ENCODE measurements at regions not wholly inside any gene's neighbourhood (a gene's known extent, or its start where the extent isn't known, plus 50 kb on each side); places are given as distances from the start of the nearest gene placed in this dataset.

DNA sequence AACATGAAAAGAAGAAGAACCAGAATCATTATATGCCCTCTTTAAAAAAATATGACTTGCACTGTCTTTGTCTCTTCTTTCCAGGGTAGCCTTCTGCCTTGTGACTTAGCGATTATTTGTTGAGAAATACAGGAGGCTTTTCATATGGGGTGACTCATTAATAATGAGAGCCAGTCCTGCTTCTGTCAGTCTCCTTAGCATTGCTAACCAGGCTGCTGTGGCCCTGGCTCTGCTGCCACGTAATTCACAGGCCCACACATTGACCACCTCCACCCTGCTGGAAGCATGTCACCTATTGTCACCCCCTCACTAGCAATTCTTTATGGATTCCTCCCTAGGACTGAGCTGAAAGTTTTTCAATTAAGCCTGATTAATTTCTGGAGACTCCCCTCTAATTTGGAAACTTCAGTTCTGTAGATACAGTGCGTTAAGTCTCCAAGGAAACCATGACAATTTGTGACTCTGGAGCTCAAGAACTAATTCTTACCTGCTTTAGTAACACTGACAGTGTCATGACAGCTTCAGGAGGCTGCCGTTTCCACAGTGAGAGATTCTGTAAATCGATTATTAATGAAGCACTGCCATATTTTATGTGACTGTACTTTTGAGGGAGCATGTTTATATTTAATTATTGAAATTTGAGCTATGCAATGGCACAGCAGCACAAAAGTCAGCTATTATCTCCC, 267.9 kb upstream of the SP8 start:
- TF ChIP-seq, protein P1, sequence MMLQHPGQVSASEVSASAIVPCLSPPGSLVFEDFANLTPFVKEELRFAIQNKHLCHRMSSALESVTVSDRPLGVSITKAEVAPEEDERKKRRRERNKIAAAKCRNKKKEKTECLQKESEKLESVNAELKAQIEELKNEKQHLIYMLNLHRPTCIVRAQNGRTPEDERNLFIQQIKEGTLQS (IDR thresholded peaks at IDR 0.05), result no peak
- TF ChIP-seq, protein P2, sequence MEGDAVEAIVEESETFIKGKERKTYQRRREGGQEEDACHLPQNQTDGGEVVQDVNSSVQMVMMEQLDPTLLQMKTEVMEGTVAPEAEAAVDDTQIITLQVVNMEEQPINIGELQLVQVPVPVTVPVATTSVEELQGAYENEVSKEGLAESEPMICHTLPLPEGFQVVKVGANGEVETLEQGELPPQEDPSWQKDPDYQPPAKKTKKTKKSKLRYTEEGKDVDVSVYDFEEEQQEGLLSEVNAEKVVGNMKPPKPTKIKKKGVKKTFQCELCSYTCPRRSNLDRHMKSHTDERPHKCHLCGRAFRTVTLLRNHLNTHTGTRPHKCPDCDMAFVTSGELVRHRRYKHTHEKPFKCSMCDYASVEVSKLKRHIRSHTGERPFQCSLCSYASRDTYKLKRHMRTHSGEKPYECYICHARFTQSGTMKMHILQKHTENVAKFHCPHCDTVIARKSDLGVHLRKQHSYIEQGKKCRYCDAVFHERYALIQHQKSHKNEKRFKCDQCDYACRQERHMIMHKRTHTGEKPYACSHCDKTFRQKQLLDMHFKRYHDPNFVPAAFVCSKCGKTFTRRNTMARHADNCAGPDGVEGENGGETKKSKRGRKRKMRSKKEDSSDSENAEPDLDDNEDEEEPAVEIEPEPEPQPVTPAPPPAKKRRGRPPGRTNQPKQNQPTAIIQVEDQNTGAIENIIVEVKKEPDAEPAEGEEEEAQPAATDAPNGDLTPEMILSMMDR (IDR thresholded peaks at IDR 0.05 in 2 of 3, conservative IDR thresholded peaks at IDR 0.05 in 1 of 3; ENCODE audit: borderline replicate concordance in 1 of 3, insufficient read depth in 1 of 3, low read depth in 2 of 3, low read length in 2 of 3), result no peak
- TF ChIP-seq POLR2A (IDR thresholded peaks at IDR 0.05; ENCODE audit: borderline replicate concordance, extremely low read depth, insufficient read depth, insufficient read length), result no peak
- TF ChIP-seq POLR2AphosphoS5 (IDR thresholded peaks at IDR 0.05; ENCODE audit: low read depth, low read length), result no peak

Data from HCT116 (cell line).